Stimulated activated CD4-positive, alpha-beta T cell treated with anti-CD3 and anti-CD28 coated beads, Interleukin-12 subunit alpha, Interleukin-12 subunit beta, amount 100 ng/mL, for 48 hours (primary cell): ENCODE measurements at regions not wholly inside any gene's neighbourhood (a gene's known extent, or its start where the extent isn't known, plus 50 kb on each side); places are given as distances from the start of the nearest gene placed in this dataset.
"Not testable (repeated sequence)": the region's sequence is repeated elsewhere in the genome, so short reads cannot be mapped to it uniquely, and the experiment has no call there.

ENCODE experiments used
- DNase-seq, 3 donors: peaks; one replicate each; pipeline ENCODE4 v3.0.0-alpha.2; 2020; ENCODE audit warnings: low read depth in 2 of 3, low spot score in 1 of 3

GRCh38 chr2:235216901-235217300 is 265.1 kb downstream of the SH3BP4 start:
- DNase-seq: no peak

GRCh38 chr2:235217846-235218245 is 266.0 kb downstream of the SH3BP4 start:
- no peak for DNase-seq

GRCh38 chr2:235218486-235218907 is 266.7 kb downstream of the SH3BP4 start:
- DNase-seq: no peak

- DNase-seq: no peak
Observed at GRCh38 chr2:235219048-235219447, 267.2 kb downstream of the SH3BP4 start.

GRCh38 chr2:235220331-235220730 is 268.5 kb downstream of the SH3BP4 start:
- DNase-seq: no peak

GRCh38 chr2:235223011-235223410 is 270.8 kb upstream of the AGAP1 start:
- DNase-seq: no peak

GRCh38 chr2:235224410-235224809 is 269.4 kb upstream of the AGAP1 start:
- no peak for DNase-seq

GRCh38 chr2:235225261-235225660 is 268.6 kb upstream of the AGAP1 start:
- DNase-seq: no peak

GRCh38 chr2:235227590-235227989 is 266.3 kb upstream of the AGAP1 start:
- no peak for DNase-seq

GRCh38 chr2:235228422-235228821 is 265.4 kb upstream of the AGAP1 start:
- DNase-seq: not testable (repeated sequence)

GRCh38 chr2:235229236-235229635 is 264.6 kb upstream of the AGAP1 start:
- no peak for DNase-seq

GRCh38 chr2:235230821-235231601 is 262.8 kb upstream of the AGAP1 start:
- DNase-seq: no peak

GRCh38 chr2:235232449-235233433 is 261.1 kb upstream of the AGAP1 start:
- DNase-seq: no peak

GRCh38 chr2:235234736-235235135 is 259.1 kb upstream of the AGAP1 start:
- no peak for DNase-seq

GRCh38 chr2:235235977-235236767 is 257.7 kb upstream of the AGAP1 start:
- DNase-seq: no peak

- no peak for DNase-seq
Observed at GRCh38 chr2:235238537-235238936, 255.3 kb upstream of the AGAP1 start.

- DNase-seq: no peak
Observed at GRCh38 chr2:235240574-235240973, 253.3 kb upstream of the AGAP1 start.

GRCh38 chr2:235244255-235245220 is 249.3 kb upstream of the AGAP1 start:
- DNase-seq: no peak

- DNase-seq: no peak
Observed at GRCh38 chr2:235247001-235247400, 246.8 kb upstream of the AGAP1 start.

GRCh38 chr2:235255693-235256092 is 238.2 kb upstream of the AGAP1 start:
- DNase-seq: no peak
